Astrocyte of the cerebellum (primary cell): ENCODE measurements at regions not wholly inside any gene's neighbourhood (a gene's known extent, or its start where the extent isn't known, plus 50 kb on each side); places are given as distances from the start of the nearest gene placed in this dataset.
"Not testable (repeated sequence)": the region's sequence is repeated elsewhere in the genome, so short reads cannot be mapped to it uniquely, and the experiment has no call there.

Experiments
- DNase-seq: peaks from one replicate; pipeline ENCODE4 v3.0.0-alpha.2; 2011; ENCODE audit warnings: low read depth
- H3K4me3 ChIP-seq: 2 replicates; pipeline ENCODE4 v1.5.1; 2011; ENCODE audit warnings: mild to moderate bottlenecking, low read depth, low read length, moderate library complexity
- in situ Hi-C: cut with HindIII; loops from 2 replicates; pipeline ENCODE4 v1.10.0; 2017; ENCODE audit warnings: low sequenced_read_pairs

- in situ Hi-C loops, DNase-seq, H3K4me3 ChIP-seq: not testable (repeated sequence)
Measured at GRCh38 chr7:73137922-73138321, 52.1 kb upstream of the SPDYE9 start.
